GM12872 (cell line): ENCODE measurements at regions not wholly inside any gene's neighbourhood (a gene's known extent, or its start where the extent isn't known, plus 50 kb on each side); places are given as distances from the start of the nearest gene placed in this dataset.

Source experiments
- CTCF ChIP-seq: IDR thresholded peaks from 3 replicates; pipeline ENCODE4 v1.5.1; 2011; ENCODE audit warnings: low read depth, mild to moderate bottlenecking, low read length, moderate library complexity; ENCODE audit not compliant: insufficient read depth

- TF ChIP-seq CTCF = no peak
Observed at GRCh38 chr10:33826186-33826585, 491.7 kb upstream of the NRP1 start.

GRCh38 chr10:33822774-33823173, 488.3 kb upstream of the NRP1 start:
- no peak for TF ChIP-seq CTCF

- TF ChIP-seq CTCF = no peak
Observed at GRCh38 chr10:33820531-33820930, 486.1 kb upstream of the NRP1 start.

- no peak for TF ChIP-seq CTCF
Observed at GRCh38 chr10:33819206-33819605, 484.7 kb upstream of the NRP1 start.

- no peak for TF ChIP-seq CTCF
Observed at GRCh38 chr10:33818343-33818742, 483.9 kb upstream of the NRP1 start.

GRCh38 chr10:33817605-33818004, 483.1 kb upstream of the NRP1 start:
- TF ChIP-seq CTCF = no peak

- TF ChIP-seq CTCF = no peak
Observed at GRCh38 chr10:33815776-33816175, 481.3 kb upstream of the NRP1 start.

GRCh38 chr10:33813871-33814270, 479.4 kb upstream of the NRP1 start:
- TF ChIP-seq CTCF = no peak
